H1 (cell line): ENCODE measurements at regions not wholly inside any gene's neighbourhood (a gene's known extent, or its start where the extent isn't known, plus 50 kb on each side); places are given as distances from the start of the nearest gene placed in this dataset.

ENCODE experiments used
- CTCF ChIA-PET: fragments of 300-600 bp; sonication (Branson Sonifier 250); formaldehyde crosslinking; loops from one replicate; lab custom pipeline; 2021; ENCODE audit not compliant: partially characterized antibody; lab: Charles Lee
- POLR2A ChIA-PET: fragments of 300-600 bp; sonication (Branson Sonifier 250); formaldehyde crosslinking; loops from one replicate; lab custom pipeline; 2021; ENCODE audit warnings: inconsistent platforms; ENCODE audit not compliant: partially characterized antibody; lab: Charles Lee
- DNase-seq, 2 experiments: peaks; one replicate each; pipeline versions ENCODE4 v3.0.0 to v3.0.0-alpha.2; 2010 to 2022; ENCODE audit warnings: low spot score in 2 of 2, low read depth in 1 of 2, mixed read lengths in 1 of 2
- FAIRE-seq: peaks from 2 replicates; lab custom pipeline; 2011; peaks lifted over from hg19 to GRCh38; lab: Jason Lieb, UNC
- H2AFZ ChIP-seq: 2 replicates; pipeline ENCODE4 v1.8.1; 2012; ENCODE audit warnings: low read length, inconsistent platforms
- H2AK5ac ChIP-seq: 2 replicates; pipeline ENCODE4 v1.6.1; 2013; ENCODE audit warnings: low read depth, low read length
- H2BK120ac ChIP-seq: replicated peaks from 2 replicates; pipeline ENCODE3; 2013; ENCODE audit warnings: low read depth, low read length, inconsistent platforms
- H2BK12ac ChIP-seq: 2 replicates; pipeline ENCODE4 v1.6.1; 2013; ENCODE audit warnings: low read depth, low read length
- H2BK15ac ChIP-seq: 2 replicates; pipeline ENCODE4 v1.6.1; 2013; ENCODE audit warnings: low read length
- H2BK20ac ChIP-seq: 2 replicates; pipeline ENCODE4 v1.6.1; 2013; ENCODE audit warnings: low read length
- H2BK5ac ChIP-seq: 2 replicates; pipeline ENCODE4 v1.6.1; 2013; ENCODE audit warnings: low read depth, low read length
- H3K14ac ChIP-seq: 2 replicates; pipeline ENCODE4 v1.6.1; 2013; ENCODE audit warnings: inconsistent platforms; ENCODE audit not compliant: insufficient read length
- H3K18ac ChIP-seq: 2 replicates; pipeline ENCODE4 v1.6.1; 2013; ENCODE audit warnings: low read length; ENCODE audit errors: extremely low read depth
- H3K23ac ChIP-seq: 2 replicates; pipeline ENCODE4 v1.6.1; 2013; ENCODE audit warnings: inconsistent platforms; ENCODE audit not compliant: insufficient read length
- H3K23me2 ChIP-seq: 2 replicates; pipeline ENCODE4 v1.6.1; 2013; ENCODE audit warnings: low read depth, low read length
- H3K27ac ChIP-seq: 2 replicates; pipeline ENCODE4 v1.6.1; 2011; ENCODE audit warnings: low read depth, low read length, inconsistent platforms
- H3K27me3 ChIP-seq, 4 experiments: replicated peaks in 1 of 4; 1 replicate in 1 of 4; 2 replicates in 3 of 4; pipeline versions ENCODE4 v1.6.1 to v1.8.1; 2011 to 2013; ENCODE audit warnings: low read length in 3 of 4, mild to moderate bottlenecking in 3 of 4, inconsistent platforms in 2 of 4, mixed read lengths in 2 of 4, moderate library complexity in 1 of 4; ENCODE audit not compliant: control insufficient read depth in 3 of 4, insufficient read depth in 3 of 4; ENCODE audit errors: extremely low read depth in 1 of 4
- H3K36me3 ChIP-seq, 4 experiments: 2 replicates each; pipeline versions ENCODE4 v1.6.1 to v1.8.1; 2011 to 2013; ENCODE audit warnings: mild to moderate bottlenecking in 4 of 4, low read length in 3 of 4, moderate library complexity in 2 of 4, control low read depth in 1 of 4, inconsistent platforms in 1 of 4; ENCODE audit not compliant: insufficient read depth in 4 of 4, control insufficient read depth in 2 of 4
- H3K4ac ChIP-seq: replicated peaks from 2 replicates; pipeline ENCODE3; 2013; ENCODE audit warnings: low read length, low read depth, mixed read lengths, inconsistent platforms; ENCODE audit not compliant: insufficient read length
- H3K4me1 ChIP-seq, 4 experiments: replicated peaks in 1 of 4; 1 replicate in 1 of 4; 2 replicates in 3 of 4; pipeline versions ENCODE4 v1.6.1 to v1.8.1; 2011 to 2013; ENCODE audit warnings: low read length in 3 of 4, inconsistent platforms in 2 of 4, mixed read lengths in 1 of 4; ENCODE audit not compliant: insufficient read depth in 4 of 4, control insufficient read depth in 3 of 4
- H3K4me2 ChIP-seq, 2 experiments: 2 replicates each; pipeline versions ENCODE4 v1.6.1 to v1.8.1; 2011 to 2013; ENCODE audit warnings: low read depth in 2 of 2, low read length in 2 of 2, control low read depth in 1 of 2, inconsistent platforms in 1 of 2, mild to moderate bottlenecking in 1 of 2; ENCODE audit not compliant: insufficient read depth in 1 of 2
- H3K4me3 ChIP-seq, 4 experiments: fragments of 200-600, 300-600 bp in 1 of 4; sonication (generic), shearing (Covaris generic), sonication (Bioruptor Twin) in 1 of 4; 2 replicates each; pipeline versions ENCODE4 v1.5.1 to v1.8.1; 2011 to 2016; ENCODE audit warnings: low read length in 4 of 4, low read depth in 3 of 4, control low read depth in 2 of 4, inconsistent platforms in 2 of 4, mild to moderate bottlenecking in 2 of 4, mixed read lengths in 1 of 4, moderate library complexity in 1 of 4; ENCODE audit not compliant: insufficient read depth in 2 of 4; ENCODE audit errors: extremely low read depth in 1 of 4
- H3K56ac ChIP-seq: replicated peaks from 2 replicates; pipeline ENCODE3; 2013; ENCODE audit warnings: low read depth, mild to moderate bottlenecking, mixed read lengths, low read length, inconsistent platforms; ENCODE audit not compliant: insufficient read length
- H3K79me1 ChIP-seq: 2 replicates; pipeline ENCODE4 v1.6.1; 2013; ENCODE audit warnings: low read depth, low read length, control low read depth
- H3K79me2 ChIP-seq, 2 experiments: 2 replicates each; pipeline versions ENCODE4 v1.6.1 to v1.8.1; 2012 to 2013; ENCODE audit warnings: low read length in 2 of 2, mild to moderate bottlenecking in 2 of 2, inconsistent platforms in 1 of 2; ENCODE audit not compliant: insufficient read depth in 2 of 2, control insufficient read depth in 1 of 2
- H3K9ac ChIP-seq, 4 experiments: replicated peaks in 1 of 4; 1 replicate in 1 of 4; 2 replicates in 3 of 4; pipeline versions ENCODE4 v1.6.1 to v1.8.1; 2011 to 2013; ENCODE audit warnings: low read depth in 3 of 4, low read length in 3 of 4, control low read depth in 2 of 4, mild to moderate bottlenecking in 2 of 4, moderate library complexity in 2 of 4, inconsistent platforms in 1 of 4; ENCODE audit errors: extremely low read depth in 1 of 4
- H3K9me3 ChIP-seq, 2 experiments: 2 replicates each; pipeline versions ENCODE4 v1.6.1 to v1.8.1; 2012 to 2013; ENCODE audit warnings: mild to moderate bottlenecking in 2 of 2, moderate library complexity in 2 of 2, control low read depth in 1 of 2, inconsistent platforms in 1 of 2, low read depth in 1 of 2, low read length in 1 of 2, mixed read lengths in 1 of 2; ENCODE audit not compliant: insufficient read depth in 2 of 2
- H4K20me1 ChIP-seq, 2 experiments: replicated peaks in 1 of 2; 2 replicates each; pipeline versions ENCODE3 to v1.8.1; 2011 to 2013; ENCODE audit warnings: inconsistent platforms in 2 of 2, low read length in 2 of 2, mild to moderate bottlenecking in 1 of 2; ENCODE audit not compliant: insufficient read depth in 2 of 2, control insufficient read depth in 1 of 2
- H4K5ac ChIP-seq: 2 replicates; pipeline ENCODE4 v1.6.1; 2013; ENCODE audit warnings: low read length, low read depth, mixed read lengths, inconsistent platforms; ENCODE audit not compliant: insufficient read length
- H4K8ac ChIP-seq: 2 replicates; pipeline ENCODE4 v1.8.0; 2013; ENCODE audit warnings: mild to moderate bottlenecking, moderate library complexity, low read length, inconsistent platforms; ENCODE audit not compliant: insufficient read depth; ENCODE audit errors: extremely low read depth
- H4K91ac ChIP-seq: replicated peaks from 2 replicates; pipeline ENCODE3; 2013; ENCODE audit warnings: low read length, mixed read lengths, inconsistent platforms; ENCODE audit not compliant: insufficient read length
- EGR1 ChIP-seq: IDR thresholded peaks from 2 replicates; pipeline ENCODE4 v1.6.1; 2011; ENCODE audit warnings: low read depth, low read length, borderline replicate concordance
- PHF8 ChIP-seq: fragments of 200-600 bp; sonication (generic); conservative IDR thresholded peaks from 2 replicates; pipeline ENCODE4 v1.7.1; 2012; ENCODE audit warnings: low read depth, mild to moderate bottlenecking, inconsistent platforms, low read length, moderate library complexity
- WGBS, 2 experiments: shearing (Covaris generic) in 1 of 2; methylation state at CpG; one replicate each; pipeline versions ENCODE4 v1.1.6 to v1.1.7; 2013 to 2015; ENCODE audit warnings: low lambda C conversion rate in 2 of 2, mixed read lengths in 2 of 2, inconsistent platforms in 1 of 2, low coverage in 1 of 2, missing lambda C conversion rate in 1 of 2; ENCODE audit not compliant: insufficient replicate concordance in 2 of 2, insufficient coverage in 1 of 2, insufficient read length in 1 of 2; ENCODE audit errors: extremely low coverage in 1 of 2, missing lambda C conversion rate in 1 of 2; 5-methylcytosine and 5-hydroxymethylcytosine counted together

DNA sequence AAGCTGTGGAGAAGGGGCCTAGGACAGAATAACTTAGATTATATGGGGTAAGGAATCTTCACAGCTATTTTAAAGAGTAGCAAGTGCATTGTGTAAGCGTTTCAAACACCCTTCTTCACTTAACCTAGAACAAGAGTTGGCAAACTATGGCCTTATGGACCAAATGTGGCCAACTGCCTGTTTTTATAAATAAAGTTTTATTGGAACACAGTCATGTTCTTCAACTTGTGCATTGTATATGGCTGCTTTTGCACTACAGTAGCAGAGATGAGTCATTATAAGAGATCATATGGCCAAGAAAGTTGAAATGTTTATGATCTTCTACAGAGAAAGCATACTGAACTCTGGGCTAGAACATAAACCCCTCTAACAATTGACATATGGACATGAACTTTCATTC, 187.8 kb downstream of the ETV1 start:
- no peak for FAIRE-seq

More for the DNA sequence above, 187.8 kb downstream of the ETV1 start:
- Histone ChIP-seq H2AK5ac (no peak overlapping the region), H3K27ac (no peak overlapping the region), H2BK5ac (no peak overlapping the region), H3K4me1 (peaks cover 0 to 27% (median 0%) of the 10 kb centered on the region in 4 experiments; a peak in 3 of 7 replicates), H2BK12ac (no peak overlapping the region), H4K5ac (no peak overlapping the region), H4K8ac (no peak overlapping the region), H3K4me3 (no peak overlapping the region), H3K14ac (no peak overlapping the region), H2BK15ac (no peak overlapping the region), H2AFZ (no peak overlapping the region), H3K4ac (no peak overlapping the region), H4K91ac (no peak overlapping the region), H3K23me2 (no peaks in the 10 kb centered on the region), H3K27me3 (no peaks in the 10 kb centered on the region), H2BK120ac (no peak overlapping the region), H3K79me2 (peaks cover 0 to 13% of the 10 kb centered on the region in 2 experiments; a peak in 2 of 4 replicates), H3K56ac (no peak overlapping the region), H3K9me3 (no peaks in the 10 kb centered on the region), H3K9ac (no peak overlapping the region), H4K20me1 (peaks cover 0 to 2% of the 10 kb centered on the region in 2 experiments), H3K18ac (no peak overlapping the region), H2BK20ac (no peak overlapping the region), H3K79me1 (no peaks in the 10 kb centered on the region), H3K36me3 (no peaks in the 10 kb centered on the region), H3K23ac (no peak overlapping the region), H3K4me2 (no peak overlapping the region)
- TF ChIP-seq PHF8 (no peak), EGR1 (no peak)
- DNase-seq, result no peak
- POLR2A ChIA-PET, result no interaction called here
- 90% methylated on average over 1 of the region's 1 CpG; no CpG with 5 or more reads in 1 of the 2 experiments for WGBS, 2 experiments
- CTCF ChIA-PET, result interaction anchor here (0.7 kb wide), 1 partner anchor 12 kb away, joined by 4 read pairs; no protein-coding TSS in a partner anchor
